HEK293T (cell line): ENCODE measurements at regions not wholly inside any gene's neighbourhood (a gene's known extent, or its start where the extent isn't known, plus 50 kb on each side); places are given as distances from the start of the nearest gene placed in this dataset.

Source experiments
- CTCF ChIA-PET: fragments of 350-600 bp; formaldehyde crosslinking; extraction: SDS; loops from one replicate; lab custom pipeline; 2021; ENCODE audit warnings: antibody characterized with exemption, inconsistent platforms; lab: Yijun Ruan, JAX
- POLR2A ChIA-PET: fragments of 350-600 bp; formaldehyde crosslinking; extraction: SDS; loops from one replicate; lab custom pipeline; 2020; ENCODE audit warnings: antibody characterized with exemption, inconsistent platforms; lab: Yijun Ruan, JAX
- DNase-seq: peaks from one replicate; pipeline ENCODE4 v3.0.0; 2012; ENCODE audit warnings: mixed read lengths; ENCODE audit errors: extremely low spot score
- ARNT ChIP-seq: fragments of 450-650 bp; IDR thresholded peaks from 2 replicates; pipeline ENCODE4 v1.6.1; 2017; ENCODE audit warnings: mild to moderate bottlenecking
- BHLHE40 ChIP-seq: fragments of 450-650 bp; IDR thresholded peaks from 2 replicates; pipeline ENCODE4 v1.6.1; 2016; ENCODE audit warnings: mild to moderate bottlenecking, moderate library complexity, borderline replicate concordance
- CTBP1 ChIP-seq: fragments of 450-650 bp; IDR thresholded peaks from 2 replicates; pipeline ENCODE4 v1.6.1; 2016; ENCODE audit warnings: borderline replicate concordance
- ELF4 ChIP-seq: fragments of 450-650 bp; IDR thresholded peaks from 2 replicates; pipeline ENCODE4 v1.6.1; 2017; ENCODE audit warnings: antibody characterized with exemption
- FOXA1 ChIP-seq: fragments of 450-650 bp; IDR thresholded peaks from 2 replicates; pipeline ENCODE4 v1.6.1; 2016; ENCODE audit warnings: mild to moderate bottlenecking
- FOXK2 ChIP-seq: fragments of 450-650 bp; IDR thresholded peaks from 2 replicates; pipeline ENCODE4 v1.6.1; 2016; ENCODE audit warnings: mild to moderate bottlenecking
- FOXM1 ChIP-seq: fragments of 450-650 bp; IDR thresholded peaks from 2 replicates; pipeline ENCODE4 v1.6.1; 2017; ENCODE audit warnings: mild to moderate bottlenecking, borderline replicate concordance
- HDGF ChIP-seq: fragments of 450-650 bp; IDR thresholded peaks from 2 replicates; pipeline ENCODE4 v1.6.1; 2017; ENCODE audit warnings: antibody characterized with exemption, borderline replicate concordance
- L3MBTL2 ChIP-seq: fragments of 450-650 bp; conservative IDR thresholded peaks from 2 replicates; pipeline ENCODE4 v1.6.1; 2016; ENCODE audit warnings: mild to moderate bottlenecking
- LEF1 ChIP-seq: fragments of 450-650 bp; IDR thresholded peaks from 2 replicates; pipeline ENCODE4 v1.6.1; 2017; ENCODE audit warnings: mild to moderate bottlenecking, borderline replicate concordance
- NFRKB ChIP-seq: fragments of 450-650 bp; IDR thresholded peaks from 2 replicates; pipeline ENCODE4 v1.6.1; 2016; ENCODE audit warnings: mild to moderate bottlenecking, moderate library complexity
- SP1 ChIP-seq: fragments of 450-650 bp; IDR thresholded peaks from 2 replicates; pipeline ENCODE4 v1.6.1; 2017
- SUZ12 ChIP-seq: fragments of 450-650 bp; IDR thresholded peaks from 2 replicates; pipeline ENCODE4 v1.6.1; 2016; ENCODE audit warnings: mild to moderate bottlenecking
- TARDBP ChIP-seq: fragments of 450-650 bp; IDR thresholded peaks from 2 replicates; pipeline ENCODE4 v1.6.1; 2016
- ZNF384 ChIP-seq: fragments of 450-650 bp; IDR thresholded peaks from 2 replicates; pipeline ENCODE4 v1.6.1; 2016
- TF ChIP-seq, protein P1 (sequence below): fragments of 450-650 bp; IDR thresholded peaks from 2 replicates; pipeline ENCODE4 v1.6.1; 2016

DNA sequence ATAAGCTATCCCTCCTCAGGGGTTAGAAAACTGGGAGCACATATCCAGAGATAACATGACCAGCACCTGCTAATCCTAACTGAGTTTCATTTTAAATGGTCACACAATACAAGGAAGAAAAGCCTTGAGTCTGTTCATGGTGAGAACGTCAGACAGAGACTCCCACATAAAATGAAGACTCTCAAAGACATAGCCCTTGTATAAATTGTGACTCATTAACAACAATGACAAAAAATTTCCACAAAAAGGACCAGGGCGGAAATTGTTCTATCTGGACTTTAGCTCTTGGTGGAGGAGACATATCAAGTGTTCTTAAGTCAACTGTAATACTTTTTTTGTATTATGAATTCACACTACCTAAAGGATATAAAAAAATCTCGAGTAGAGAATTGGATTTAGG lies 313.7 kb upstream of the DCN start:
- ChIA-PET CTCF (interaction anchor here (0.5 kb wide), 1 partner anchor 147 kb away, joined by 3 read pairs; no protein-coding TSS in a partner anchor), POLR2A (no interaction called here)
- TF ChIP-seq FOXM1 (no peak), L3MBTL2 (no peak), SUZ12 (no peak), CTBP1 (no peak), BHLHE40 (no peak), ELF4 (no peak), SP1 (no peak), FOXA1 (no peak)
- no peak for DNase-seq

DNA sequence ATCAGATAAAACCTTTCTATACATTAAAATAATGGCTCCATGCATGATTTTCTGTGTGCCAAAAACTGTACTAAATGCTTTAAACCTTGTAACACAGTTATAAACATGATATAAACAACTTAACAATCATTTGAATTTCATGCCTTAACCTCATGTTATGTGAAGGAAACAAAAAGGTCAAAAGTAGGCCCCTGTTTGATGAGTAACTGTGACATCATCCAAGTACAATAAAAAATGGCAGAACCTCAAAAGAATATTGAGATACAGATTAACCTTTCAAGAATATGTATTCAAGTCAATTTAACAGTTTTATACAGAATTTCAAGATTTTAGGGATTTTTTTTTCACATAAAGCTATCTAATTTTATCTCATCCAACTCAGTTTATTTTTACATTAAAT lies 310.7 kb upstream of the DCN start:
- DNase-seq = no peak
- ChIA-PET POLR2A (no interaction called here), CTCF (no interaction called here)
- TF ChIP-seq L3MBTL2 (no peak), FOXM1 (no peak), CTBP1 (no peak), ARNT (no peak), BHLHE40 (no peak), SP1 (no peak), ZNF384 (no peak), FOXK2 (no peak), NFRKB (no peak), HDGF (no peak), SUZ12 (no peak), ELF4 (no peak), TARDBP (no peak), FOXA1 (no peak), LEF1 (no peak)
- TF ChIP-seq, protein P1, sequence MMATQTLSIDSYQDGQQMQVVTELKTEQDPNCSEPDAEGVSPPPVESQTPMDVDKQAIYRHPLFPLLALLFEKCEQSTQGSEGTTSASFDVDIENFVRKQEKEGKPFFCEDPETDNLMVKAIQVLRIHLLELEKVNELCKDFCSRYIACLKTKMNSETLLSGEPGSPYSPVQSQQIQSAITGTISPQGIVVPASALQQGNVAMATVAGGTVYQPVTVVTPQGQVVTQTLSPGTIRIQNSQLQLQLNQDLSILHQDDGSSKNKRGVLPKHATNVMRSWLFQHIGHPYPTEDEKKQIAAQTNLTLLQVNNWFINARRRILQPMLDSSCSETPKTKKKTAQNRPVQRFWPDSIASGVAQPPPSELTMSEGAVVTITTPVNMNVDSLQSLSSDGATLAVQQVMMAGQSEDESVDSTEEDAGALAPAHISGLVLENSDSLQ = no peak

DNA sequence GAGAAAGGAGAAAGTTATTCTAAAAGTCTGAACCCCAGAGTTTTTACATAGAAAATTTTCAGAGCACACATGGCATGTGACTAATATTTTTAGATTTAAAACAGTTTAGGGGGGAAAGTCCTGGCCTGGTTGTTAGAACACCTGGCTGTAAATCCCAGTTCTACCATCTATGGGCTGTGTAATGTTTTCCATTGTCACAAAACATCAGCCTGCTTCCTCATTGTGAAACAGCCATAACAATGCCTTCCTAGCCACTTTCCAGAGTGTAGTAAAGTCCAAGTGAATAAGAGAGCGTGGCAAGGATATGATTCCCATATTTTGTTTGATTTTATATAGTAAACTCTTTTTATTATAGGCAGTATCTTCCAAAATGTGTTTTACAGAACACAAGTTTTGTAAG lies 310.0 kb upstream of the DCN start:
- no peak for TF ChIP-seq CTBP1
- TF ChIP-seq FOXM1 = no peak
- TF ChIP-seq TARDBP = no peak
- TF ChIP-seq HDGF = no peak
- TF ChIP-seq ARNT = no peak
- no peak for TF ChIP-seq FOXA1
- no peak for TF ChIP-seq SUZ12
- ChIA-PET POLR2A (no interaction called here), CTCF (no interaction called here)
- no peak for DNase-seq

DNA sequence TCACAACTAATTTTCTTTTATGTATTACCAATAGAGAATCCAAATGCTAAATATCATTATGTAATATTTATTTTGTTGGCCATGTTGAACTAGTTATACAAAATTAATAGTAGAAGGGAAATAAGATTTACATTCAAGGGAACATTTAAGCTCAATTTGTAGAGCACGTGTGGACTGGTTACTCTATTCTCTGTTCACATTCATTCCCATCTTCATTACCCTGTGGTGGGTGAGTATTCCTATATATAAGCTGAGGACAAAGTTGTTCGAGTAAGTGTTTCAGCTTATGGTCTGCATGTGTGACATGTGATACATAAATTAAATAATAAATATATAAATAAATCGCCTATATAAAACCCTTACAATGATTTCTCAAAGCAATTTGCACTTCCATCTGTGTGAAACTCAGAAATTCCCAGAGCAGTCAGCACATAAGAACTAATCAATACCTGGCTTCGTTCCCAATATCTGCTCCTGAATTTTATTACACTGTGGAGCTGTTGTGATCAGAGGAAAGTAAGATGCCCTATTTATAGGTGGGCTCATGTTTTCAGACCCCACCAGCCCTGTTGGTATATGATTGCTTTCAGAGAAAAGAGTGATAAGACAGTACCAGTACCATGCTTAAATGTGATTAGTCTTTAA lies 308.2 kb upstream of the DCN start:
- DNase-seq = no peak
- ChIA-PET POLR2A (no interaction called here), CTCF (no interaction called here)
- TF ChIP-seq ELF4 (no peak), LEF1 (no peak), CTBP1 (no peak), BHLHE40 (no peak), FOXK2 (no peak), ZNF384 (no peak), SP1 (no peak), HDGF (no peak), TARDBP (no peak), SUZ12 (no peak), NFRKB (no peak), L3MBTL2 (no peak), FOXM1 (no peak), FOXA1 (no peak), ARNT (no peak)
- TF ChIP-seq, protein P1 = no peak

DNA sequence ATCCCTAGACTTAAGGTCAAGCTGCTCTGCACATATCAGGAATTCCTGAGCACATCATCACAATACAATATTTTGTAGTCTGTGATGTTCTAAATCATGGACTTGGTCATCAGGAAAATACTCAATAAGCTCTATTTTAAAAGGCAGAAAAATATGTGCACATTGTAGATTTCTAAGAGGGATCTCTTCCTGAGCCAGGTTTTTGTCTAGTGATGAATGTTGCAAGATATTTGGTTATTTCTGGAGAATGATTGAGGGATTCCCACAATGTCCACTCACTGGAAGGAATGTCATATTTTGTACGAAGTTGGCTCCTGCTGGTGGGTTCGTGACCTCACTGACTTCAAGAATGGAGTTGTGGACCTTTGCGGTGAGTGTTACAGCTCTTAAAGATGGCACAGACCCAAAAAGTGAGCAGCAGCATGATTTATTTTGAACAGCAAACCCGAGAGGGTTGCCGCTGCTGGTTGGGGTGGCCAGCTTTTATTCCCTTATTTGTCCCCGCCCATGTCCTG lies 300.9 kb upstream of the DCN start:
- CTCF ChIA-PET = no interaction called here

DNA sequence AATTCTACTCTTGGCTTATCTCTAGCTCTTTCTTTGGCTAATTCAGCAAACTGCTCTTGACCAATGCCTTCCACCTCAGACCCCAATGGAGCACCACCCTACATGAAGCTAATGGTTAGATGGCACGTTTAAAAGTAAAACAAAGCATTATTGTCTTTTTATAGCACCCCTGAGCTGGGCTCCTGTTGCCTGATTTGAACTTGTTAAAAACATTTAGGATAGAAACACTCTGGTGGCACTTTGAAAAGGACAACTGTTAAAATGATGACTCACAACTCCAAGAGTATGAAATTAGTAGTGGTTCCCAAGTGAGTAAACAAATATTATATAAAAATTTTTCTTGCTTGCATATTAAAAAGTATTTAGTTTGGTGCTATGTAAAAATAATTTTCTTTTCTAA lies 299.6 kb upstream of the DCN start:
- DNase-seq = no peak
- POLR2A ChIA-PET = no interaction called here
- TF ChIP-seq ARNT (no peak), ZNF384 (no peak), ELF4 (no peak), BHLHE40 (no peak), CTBP1 (no peak), SP1 (no peak), NFRKB (no peak), FOXM1 (no peak), L3MBTL2 (no peak), HDGF (no peak), LEF1 (no peak), FOXK2 (no peak), SUZ12 (no peak)
- TF ChIP-seq, protein P1 = no peak
- CTCF ChIA-PET = no interaction called here

More for the DNA sequence above, 300.9 kb upstream of the DCN start:
- no peak for TF ChIP-seq CTBP1
- no peak for TF ChIP-seq HDGF
- no peak for TF ChIP-seq BHLHE40
- TF ChIP-seq ARNT = no peak
- TF ChIP-seq TARDBP = no peak
- no peak for TF ChIP-seq L3MBTL2
- no peak for TF ChIP-seq LEF1
- TF ChIP-seq SUZ12 = no peak
- no peak for TF ChIP-seq SP1
- no peak for TF ChIP-seq FOXA1
- TF ChIP-seq NFRKB = no peak
- no peak for TF ChIP-seq ZNF384
- no peak for TF ChIP-seq FOXM1
- TF ChIP-seq, protein P1 = no peak
- no peak for TF ChIP-seq ELF4
- TF ChIP-seq FOXK2 = no peak
- POLR2A ChIA-PET = no interaction called here
- DNase-seq = no peak
